NCI-H1092 (cell line): ENCODE measurements at regions not wholly inside any gene's neighbourhood (a gene's known extent, or its start where the extent isn't known, plus 50 kb on each side); places are given as distances from the start of the nearest gene placed in this dataset.

Source experiments
- DNase-seq: peaks from one replicate; lab custom pipeline; 2025; lab: John Stamatoyannopoulos, UW

DNA sequence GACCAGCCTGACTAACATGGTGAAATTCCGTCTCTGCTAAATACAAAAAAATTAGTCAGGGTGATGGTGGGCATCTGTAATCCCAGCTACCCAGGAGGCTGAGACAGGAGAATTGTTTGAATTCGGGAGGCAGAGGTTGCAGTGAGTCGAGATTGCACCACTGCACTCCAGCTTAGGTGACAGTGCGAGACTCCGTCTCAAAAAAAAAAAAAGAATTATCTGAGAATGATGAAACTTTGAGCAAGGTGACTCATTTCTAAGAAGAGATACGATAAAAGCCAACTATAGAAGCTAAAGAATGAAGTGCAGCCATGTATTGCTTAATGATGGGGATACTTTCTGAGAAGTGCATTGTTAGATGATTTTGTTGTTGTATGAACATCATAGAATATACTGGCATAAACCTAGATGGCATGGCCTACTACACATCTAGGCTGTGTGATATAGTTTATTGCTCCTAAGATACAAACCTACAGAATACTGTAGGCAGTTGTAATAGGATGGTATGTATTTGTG, 64.7 kb downstream of the SNRPE start:
- no peak for DNase-seq

DNA sequence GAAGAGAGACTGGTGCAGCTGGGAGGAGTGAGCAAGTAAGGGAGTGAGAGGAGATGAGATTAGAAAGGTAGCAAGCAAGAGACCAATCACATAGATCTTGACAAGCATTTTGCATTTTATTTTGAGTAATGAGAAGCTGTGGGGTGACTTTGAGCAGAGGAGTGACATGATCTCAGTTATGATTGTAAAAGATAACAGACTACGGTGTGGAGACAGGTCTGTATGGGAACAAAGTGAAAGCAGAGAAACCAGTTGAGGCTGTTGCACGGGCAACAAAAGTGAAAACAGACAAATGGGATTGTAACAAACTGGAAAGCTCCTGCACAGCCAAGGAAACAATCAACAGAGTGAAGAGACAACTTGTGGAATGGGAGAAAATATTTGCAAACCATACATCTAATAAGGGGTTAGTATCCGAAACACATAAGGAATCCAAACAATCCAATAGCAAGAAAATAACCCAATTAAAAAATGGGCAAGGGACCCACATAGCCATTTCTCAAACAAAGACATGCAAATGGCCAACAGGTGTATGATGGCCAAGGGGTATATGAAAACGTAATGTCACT, 68.4 kb downstream of the SNRPE start:
- no peak for DNase-seq

DNA sequence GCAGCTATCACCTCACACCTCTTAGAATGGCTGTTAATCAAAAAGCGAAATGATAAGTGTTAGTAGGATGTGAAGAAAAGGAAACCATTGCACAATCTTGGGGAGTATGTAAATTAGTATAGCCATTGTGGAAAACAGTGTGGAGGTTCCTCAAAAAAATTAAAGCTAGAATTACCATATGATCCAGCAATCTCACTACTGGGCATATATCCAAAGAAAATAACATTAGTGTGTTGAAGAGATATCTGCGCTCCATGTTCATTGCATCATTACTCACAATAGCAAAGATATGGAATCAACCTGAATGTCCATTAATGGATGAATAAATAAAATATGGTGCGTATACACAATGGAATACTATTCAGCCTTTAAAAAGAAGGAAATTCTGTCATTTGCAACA, 68.9 kb downstream of the SNRPE start:
- DNase-seq = no peak

DNA sequence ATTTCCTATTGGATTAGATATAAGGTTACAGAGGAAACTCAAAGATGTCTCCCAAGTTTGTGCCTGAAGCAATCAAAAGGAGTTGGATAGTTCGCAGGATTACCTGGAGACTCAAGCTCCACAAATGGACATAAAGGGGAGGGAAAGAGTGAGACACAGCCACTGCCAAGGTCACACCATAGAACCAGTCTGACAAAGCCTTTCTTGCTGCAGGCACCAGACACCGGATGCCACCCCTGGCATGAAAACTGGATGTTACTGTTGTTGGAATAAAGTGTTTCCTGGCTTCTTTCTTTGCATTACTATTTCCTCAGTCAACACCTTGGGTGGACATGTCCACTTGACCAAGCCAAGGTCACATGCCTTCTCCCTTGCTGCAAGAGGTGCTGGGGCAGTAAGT, 70.6 kb downstream of the SNRPE start:
- no peak for DNase-seq

DNA sequence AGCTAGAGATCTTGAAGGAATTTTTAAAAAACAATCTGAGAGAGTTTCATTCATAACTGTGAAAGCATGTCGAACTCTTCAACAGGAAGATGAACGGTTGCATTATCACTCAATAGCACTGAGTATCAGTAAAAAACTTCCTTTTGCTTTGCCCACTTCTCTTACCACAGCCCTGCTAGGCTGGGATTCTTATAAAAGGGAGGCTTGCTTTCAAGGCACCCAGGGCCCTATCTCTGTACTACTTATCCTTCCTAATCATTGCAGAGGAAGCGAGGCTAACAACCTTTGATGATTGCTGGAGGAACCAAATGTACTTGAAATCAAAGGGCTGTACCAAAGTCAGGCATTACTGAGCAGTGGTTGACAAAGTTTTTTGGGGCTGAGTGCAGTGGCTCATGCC, 71.2 kb downstream of the SNRPE start:
- no peak for DNase-seq

DNA sequence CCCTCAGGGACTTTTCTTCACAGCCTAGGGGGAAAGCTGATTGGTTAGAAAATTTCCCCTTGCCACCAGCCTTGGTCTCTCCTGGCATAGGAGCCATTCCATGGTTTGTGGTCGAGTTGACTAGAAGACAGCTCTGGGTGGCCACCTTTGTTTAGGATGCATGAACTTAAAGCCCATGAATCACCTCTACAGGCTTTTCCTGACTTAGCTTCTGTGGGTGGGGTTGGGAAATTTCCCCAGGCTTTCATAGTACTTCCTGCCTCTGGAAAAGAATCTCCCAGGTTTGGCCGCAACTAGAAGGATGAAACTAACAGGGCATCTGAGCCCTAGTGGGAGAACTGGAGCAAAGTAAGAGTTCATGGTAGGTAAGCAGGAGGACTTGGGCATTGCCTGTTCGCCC, 72.6 kb downstream of the SNRPE start:
- no peak for DNase-seq

DNA sequence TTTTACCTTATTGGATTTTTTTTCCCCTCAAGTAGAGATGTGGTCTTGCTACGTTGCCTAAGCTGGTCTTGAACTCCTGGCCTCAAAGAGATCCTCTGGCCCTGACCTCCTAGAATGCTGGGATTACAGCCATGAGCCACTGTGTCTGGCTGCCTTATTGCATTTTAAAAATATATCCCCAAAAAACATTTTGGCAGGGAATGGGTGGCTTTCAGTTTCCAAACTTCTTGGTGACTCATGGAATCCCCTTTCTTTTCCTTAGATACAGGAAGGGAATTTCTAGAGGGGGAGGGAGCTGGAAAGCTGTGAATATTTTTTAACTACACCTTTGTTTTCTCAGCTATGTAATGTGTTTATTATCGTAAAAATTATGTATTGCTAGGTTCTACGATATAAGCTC, 73.3 kb downstream of the SNRPE start:
- DNase-seq = no peak

DNA sequence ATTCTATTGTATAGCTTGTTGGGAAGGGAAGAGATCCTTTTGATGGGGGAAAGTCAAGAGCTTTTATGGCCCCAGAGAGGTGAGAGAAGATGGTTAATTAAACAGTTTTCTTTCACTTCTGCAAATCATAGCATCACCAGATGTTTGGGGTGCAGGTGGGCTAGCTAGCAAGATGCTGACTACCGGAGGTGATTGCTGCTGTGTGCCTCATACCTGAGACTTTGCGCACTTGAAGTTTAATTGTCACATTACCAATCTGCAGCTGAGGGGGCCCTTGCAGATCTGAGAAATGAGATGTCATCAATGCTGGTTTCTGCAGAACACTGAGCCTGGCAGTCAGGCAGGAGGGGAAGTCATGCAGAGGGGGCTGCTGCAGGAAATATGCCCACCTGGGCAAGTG, 73.9 kb downstream of the SNRPE start:
- DNase-seq = no peak

DNA sequence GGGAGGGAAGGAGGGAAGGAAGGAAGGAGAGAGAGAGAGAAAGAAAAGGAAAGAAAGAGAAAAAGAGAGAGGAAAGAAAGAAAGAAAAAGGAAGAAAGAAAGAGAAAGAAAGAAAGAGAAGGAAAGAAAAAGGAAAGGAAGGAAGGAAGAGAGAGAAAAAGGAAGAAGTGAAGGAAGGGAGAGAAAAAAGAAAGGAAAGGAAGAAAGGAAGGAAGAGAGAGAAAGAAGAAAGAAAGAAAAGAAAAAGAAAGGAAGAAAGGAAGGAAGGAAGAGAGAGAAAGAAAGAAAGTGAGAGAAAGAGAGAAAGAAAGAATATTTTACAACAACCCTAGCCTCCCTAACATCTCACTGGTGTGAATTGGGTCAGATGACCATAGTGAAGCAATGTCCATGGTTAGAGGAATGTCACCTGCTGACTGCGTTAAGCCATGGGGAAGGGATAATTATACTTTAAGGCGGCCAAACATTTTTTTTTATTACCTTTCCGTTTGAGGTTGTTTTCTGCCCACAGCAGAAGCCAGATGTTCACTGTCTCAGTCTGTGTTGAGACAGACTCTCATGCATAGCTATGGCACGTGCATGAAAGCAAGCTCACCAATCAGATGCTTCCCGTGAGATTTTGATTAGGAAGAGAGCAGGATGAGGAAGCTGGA, 76.4 kb downstream of the SNRPE start:
- DNase-seq = no peak

DNA sequence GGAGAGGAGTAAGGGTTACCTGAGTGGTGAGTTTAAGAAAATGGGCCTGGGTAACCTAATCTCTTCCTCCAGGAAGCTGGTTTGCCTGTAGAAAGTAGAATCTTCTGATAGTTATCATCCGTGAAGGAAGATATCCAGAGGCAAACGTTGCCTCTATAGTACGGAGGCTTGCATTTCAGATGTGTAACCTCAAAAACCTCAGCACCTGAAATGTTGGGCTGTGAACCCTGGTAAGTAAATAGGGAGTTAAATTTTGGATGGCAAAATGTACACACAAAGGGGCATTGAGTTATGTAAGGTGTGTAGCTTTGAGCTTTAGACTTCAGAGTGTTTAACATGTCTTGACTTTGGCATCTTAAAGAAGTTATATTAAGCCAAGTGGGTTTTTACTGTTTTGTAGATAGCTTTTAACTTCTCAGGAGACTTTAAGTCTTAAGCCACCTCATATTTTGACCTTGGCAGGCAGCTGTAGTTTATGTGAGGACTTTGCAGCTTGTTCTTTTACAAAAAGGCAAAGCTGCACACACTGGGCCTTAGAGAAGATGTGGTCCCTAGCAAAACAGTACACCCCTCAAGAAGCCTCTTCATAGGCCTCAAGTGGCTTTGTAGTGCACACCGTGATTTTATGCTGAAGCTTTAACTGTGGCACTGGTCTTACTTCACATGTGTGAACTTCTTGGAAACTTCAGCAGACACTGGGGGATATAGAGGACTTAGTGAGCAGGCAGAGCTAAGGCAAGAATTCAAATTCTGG, 83.4 kb downstream of the SNRPE start:
- DNase-seq = no peak

DNA sequence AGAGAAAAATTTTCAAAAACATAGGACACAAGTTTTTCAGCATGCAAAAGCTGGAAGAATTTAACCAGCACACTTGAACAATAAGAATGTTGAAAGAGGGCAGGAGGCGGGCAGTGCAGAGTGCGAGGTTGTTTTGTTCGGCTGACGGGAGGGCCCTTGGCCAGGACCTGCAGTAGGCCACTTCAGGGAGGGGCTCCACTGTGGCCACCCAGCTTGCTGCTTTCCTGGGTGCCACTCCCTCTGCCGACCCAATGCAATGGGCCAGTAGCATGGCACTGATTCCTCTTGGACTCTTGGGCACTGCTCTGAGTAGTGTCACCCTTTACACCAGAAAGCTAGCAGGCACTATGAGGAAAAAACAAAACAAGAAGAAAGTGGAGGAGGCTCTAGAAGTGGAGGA, 92.9 kb downstream of the SNRPE start:
- no peak for DNase-seq

DNA sequence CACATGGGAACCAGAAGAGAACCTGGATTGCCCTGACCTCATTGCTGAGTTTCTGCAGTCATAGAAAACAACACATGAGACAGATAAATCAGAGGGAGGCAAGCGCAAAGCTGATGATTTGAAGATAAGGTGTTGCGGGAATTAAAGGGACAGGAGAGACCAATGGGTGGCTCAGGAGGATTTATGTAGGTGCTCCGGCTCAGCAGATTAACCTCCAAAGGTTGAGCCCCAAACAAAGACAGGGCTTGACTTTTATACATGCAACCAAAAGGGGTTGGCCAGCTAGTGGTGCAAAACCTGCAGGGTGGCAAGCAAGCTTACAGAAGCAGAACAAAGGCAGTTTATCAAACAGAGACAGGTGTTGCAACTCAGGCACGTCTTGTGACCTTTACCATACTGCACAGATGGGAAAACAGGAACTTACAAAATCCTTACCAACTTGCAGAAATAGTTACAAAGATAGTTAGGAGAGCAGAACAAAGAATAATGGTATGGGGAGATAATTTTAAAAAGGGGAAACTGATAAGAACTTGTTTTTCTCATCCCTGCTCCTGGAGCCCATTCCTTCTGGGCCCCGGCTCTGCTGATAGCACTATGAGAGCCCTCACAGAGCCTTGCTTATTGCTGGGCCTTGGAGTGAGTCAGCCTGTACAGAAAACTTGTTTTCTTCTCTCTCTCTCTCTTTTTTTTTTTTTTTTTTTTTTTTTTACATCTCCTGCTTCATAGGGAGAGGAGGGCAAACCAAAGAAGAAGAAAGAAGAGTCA, 93.6 kb downstream of the SNRPE start:
- no peak for DNase-seq

DNA sequence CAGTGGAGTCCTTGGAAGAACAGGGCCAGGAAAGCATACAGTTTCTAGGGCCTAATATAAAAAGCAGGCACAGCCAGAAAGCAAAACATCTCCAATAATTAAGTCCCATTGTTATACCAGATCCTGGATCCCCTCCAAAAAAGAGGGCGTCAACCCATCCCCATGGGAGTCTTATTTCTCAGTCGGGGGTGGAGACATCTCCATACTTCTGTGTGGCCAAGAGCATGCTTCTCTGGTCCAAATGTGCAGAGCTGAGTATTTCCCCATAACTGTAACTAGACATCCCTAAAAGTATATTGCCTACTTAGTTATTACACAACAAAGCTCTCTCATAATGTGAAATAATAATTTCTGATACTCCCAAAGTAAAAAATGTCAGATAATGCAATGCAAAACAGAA, 104.2 kb upstream of the SOX13 start:
- no peak for DNase-seq

DNA sequence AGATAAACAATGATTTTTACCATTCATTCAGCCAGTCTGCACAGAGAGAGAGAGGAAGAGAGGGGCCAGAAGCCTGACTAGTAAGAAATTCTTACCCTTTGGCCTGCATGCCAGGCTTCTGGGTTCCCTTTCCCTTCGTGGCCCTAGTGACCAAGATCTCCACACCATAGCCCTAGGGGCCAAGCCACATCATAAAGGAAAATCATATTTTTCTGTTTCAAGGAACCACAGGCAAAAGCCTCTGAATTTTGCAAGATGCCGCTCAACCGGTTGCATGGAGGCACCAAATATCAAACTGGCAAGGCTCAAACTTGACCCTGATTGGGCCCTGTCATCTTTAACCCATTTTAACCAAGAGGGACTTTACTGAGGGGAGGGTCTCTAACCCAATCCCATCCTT, 103.1 kb upstream of the SOX13 start:
- DNase-seq = no peak

DNA sequence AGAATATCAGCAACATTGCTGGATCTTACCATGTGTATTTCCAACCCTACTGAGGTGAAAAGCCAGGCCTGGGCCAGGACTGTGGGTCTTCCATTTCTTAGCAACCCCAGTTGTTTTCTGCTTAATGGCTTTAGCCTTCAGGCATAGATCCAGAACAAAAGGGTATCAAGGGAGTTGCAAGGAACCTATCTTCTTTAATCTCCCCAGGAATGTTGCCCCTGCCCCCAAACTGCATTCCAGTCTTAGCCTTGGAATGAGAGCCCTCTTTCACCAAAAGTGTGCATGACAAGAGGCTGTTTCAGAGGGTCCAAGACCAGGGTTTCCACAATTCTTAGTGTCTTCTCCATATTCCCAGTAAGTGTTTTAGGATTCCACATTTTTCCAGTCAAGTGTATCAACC, 87.9 kb upstream of the SOX13 start:
- no peak for DNase-seq

DNA sequence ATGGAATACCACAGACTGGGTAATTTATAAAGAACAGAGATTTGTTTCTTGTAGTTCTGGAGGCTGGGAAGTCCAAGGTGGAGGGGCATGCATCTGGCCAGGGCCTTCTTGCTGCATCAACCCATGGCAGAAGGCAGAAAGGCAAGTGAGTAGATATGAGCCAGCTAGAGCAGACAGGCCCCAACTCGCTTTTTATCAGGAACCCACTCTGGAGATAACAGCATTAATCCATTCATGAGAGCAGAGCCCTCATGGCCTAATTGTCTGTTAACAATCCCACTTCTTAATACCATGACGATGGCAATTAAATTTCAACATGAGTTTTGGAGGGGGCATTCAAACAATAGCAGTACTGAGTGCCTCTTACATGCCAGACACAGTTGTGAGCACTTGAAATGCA, 87.2 kb upstream of the SOX13 start:
- DNase-seq = no peak

DNA sequence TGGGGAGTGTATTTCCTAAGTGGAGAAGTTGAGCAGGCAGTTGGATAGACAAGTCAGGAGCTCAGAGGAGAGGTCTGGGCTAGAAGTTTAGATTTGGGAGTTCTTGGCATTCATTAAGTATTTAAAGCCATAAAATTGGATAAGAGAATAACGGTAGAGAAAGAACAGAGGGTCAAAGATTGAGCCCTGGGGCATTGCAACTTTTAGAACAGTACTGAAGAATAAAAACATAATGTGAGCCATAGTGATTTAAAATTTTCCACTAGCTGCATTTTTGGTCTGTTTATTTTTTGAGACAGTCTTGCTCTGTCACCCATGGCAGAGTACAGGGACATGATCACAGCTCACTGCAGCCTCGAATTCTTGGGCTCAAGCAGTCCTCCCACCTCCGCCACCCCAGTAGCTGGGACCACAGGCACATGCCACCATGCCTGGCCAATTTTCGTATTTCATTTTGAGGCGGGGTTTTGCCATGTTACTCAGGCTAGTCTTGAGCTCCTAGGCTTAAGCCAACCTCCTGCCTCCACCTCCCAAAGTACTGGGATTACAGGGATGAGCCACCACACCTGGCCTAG, 85.9 kb upstream of the SOX13 start:
- no peak for DNase-seq

DNA sequence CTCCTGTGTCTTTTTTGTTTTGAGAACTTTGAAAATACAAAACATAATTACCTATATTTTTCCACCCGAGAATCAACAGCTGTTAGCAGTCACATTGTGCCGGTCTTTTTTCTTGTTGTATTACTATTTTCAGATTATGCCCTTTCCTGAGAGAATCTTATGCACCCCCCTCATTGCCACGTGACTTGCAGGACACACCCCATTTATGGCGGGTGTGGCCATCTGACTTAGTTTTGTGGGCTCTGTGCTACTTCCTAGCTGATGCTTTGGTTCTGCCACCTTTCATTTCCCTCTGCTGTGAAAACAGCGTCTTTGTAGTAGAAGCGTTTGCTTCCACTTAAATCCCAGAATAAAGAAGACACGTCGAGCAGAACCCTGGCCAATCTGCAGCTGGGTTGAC, 82.8 kb upstream of the SOX13 start:
- DNase-seq = no peak

DNA sequence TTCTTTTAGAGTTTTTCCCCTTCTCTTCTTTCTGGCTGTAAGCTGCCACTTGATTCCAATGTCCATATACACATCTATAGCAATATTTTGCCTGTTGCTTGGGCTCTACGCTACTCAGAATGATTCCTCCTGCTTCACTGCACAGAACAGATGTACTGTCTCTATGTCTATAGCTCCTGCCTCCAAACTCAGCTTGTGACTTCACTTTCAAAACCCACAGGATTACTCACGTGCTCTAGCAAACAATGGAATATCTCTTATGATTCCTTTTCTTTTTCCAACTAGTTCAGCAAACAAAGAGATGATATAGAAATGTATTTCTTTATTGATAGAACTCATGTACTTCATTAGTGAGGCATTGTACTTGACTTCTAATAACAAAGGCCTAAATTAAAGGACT, 80.5 kb upstream of the SOX13 start:
- DNase-seq = no peak

DNA sequence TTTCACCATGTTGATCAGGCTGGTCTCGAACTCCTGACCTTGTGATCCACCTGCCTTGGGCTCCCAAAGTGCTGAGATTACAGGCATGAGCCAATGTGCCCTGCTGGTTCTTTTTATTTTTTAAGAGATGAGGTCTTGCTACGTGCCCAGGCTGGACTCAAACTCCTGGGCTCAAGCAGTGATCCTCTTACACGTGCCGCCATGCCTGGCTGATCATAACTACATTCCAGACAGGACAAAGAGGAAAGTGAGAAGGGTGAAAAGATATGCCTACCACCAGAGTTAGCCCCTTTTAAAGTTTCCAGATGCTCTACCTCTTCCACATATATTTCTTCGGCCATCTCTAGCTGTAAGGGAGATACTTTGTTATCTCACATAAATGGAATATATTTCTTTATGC, 79.7 kb upstream of the SOX13 start:
- no peak for DNase-seq

DNA sequence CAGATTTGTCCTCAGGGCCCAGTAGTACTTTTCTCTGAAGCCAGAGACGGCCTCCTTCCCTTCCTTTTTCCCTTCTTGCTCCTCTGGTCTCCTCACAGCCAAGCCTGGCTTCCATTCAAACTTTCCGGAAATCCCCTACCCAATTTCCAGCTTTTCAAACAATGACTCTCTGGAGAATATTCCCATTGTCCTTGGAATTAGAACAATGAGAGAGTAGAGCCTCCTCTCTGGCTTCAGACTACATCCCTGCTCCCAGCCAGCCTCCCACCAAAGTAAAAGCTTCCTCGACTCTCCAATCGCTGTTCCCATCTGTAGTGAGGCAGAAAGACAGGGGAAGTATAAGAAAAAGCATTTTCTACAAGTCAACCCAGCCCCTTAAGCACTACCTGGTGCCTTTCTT, 77.7 kb upstream of the SOX13 start:
- DNase-seq = no peak

DNA sequence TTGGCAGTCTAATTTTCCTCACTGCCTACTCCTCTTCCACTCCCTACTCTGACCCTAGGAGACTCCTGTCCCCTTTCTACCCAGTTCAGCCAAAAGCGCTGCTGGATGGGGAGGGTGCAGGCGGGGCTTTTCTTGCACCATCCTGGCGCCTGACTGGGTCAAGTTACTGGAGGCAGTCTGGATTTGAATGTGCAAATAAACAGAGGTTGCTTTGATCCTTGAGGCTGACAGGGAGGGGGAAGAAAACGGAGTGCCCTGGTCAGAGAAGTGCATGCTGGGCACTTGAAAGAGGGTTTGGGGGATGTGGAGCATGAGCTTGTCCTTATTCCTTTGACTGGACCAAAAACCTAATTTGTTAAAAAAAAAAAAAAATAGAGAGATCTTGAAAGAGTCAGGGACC, 76.8 kb upstream of the SOX13 start:
- peak; percentile 8 for DNase-seq
